ENCODE measurements at regions not wholly inside any gene's neighbourhood (a gene's known extent, or its start where the extent isn't known, plus 50 kb on each side); places are given as distances from the start of the nearest gene placed in this dataset.

DNA sequence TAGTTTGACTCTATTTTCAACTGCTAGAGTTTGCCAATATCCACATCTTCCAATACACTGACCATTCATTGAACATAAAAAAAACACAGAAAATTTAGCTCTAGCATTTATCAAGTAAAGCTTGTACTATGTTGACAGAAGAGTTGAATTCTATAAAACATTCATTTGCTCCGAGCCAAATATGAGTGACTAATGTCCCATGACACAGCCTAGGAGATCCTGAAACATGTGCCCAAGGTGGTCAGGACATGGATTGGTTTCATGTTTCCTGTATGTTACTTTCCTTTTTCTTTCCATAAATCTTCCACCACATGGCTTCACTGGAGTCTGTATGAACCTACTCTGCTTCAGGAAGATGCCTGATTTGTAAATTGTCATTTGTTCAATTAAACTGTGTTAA is 122.4 kb upstream of the PRDM9 start:
- in situ Hi-C loops (cut with MboI; ENCODE audit: low pct_unique_long_range_greater_than_20kb, low sequenced_read_pairs): no loop called here
- DNase-seq: no peak

DNA sequence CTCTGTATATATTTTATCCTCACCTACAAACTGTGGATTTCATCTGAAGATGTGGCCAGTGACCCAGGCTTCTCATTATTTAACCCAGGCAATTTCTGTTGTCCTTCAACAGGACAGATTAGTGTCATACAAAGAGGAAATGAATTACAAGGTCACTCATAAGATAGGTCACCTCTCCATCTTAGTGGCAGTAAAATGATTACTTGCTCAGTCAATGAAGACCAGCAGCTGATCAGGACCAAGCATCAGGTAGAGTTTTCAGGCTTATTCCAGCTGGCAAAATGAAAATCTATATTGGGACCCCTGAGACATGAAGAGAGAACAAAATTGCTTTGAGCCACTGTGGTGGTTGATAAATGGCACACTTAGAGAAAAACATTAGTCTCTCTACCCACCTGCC is 135.2 kb upstream of the PRDM9 start:
- DNase-seq: no peak
- in situ Hi-C loops (cut with MboI; ENCODE audit: low pct_unique_long_range_greater_than_20kb, low sequenced_read_pairs): no loop called here

DNA sequence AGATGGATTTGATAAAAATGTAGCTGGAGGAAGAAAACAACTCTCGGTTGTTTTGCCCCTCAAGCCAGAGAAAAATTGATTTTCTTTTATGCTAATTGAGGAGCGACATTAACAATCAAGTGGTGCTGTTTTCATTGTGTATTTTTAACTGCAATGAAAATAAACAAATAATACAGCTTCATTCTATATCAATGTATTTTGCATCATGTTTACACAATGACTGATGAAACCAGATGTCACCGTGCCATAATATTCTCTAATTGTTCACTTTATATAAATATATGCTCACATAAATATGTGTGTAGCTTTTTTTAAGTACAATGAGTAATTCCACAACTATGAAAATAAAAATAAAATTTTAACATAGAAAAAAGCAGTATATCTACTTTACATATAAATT is 139.0 kb upstream of the PRDM9 start:
- in situ Hi-C loops (cut with MboI; ENCODE audit: low pct_unique_long_range_greater_than_20kb, low sequenced_read_pairs): no loop called here
- no peak for DNase-seq

DNA sequence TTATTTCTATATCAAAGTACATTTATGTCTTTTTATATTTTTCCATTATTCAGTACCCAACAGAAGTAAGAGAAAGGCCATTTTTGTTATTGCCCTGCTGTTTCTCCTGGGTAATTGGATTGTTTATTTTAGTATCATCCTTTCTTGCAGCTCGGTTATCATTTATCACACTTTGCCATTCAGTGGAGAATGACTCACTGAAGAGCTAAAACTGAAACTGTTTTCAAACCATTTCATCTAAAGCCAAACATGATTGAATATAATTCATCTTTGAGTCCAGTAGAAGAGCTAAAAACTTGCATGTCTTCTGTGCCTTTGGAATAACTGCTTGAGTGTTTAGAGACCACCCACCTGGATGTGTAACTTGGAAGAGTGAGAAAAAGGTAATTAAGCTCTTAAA is 139.5 kb upstream of the PRDM9 start:
- in situ Hi-C loops (cut with MboI; ENCODE audit: low pct_unique_long_range_greater_than_20kb, low sequenced_read_pairs): no loop called here
- no peak for DNase-seq

DNA sequence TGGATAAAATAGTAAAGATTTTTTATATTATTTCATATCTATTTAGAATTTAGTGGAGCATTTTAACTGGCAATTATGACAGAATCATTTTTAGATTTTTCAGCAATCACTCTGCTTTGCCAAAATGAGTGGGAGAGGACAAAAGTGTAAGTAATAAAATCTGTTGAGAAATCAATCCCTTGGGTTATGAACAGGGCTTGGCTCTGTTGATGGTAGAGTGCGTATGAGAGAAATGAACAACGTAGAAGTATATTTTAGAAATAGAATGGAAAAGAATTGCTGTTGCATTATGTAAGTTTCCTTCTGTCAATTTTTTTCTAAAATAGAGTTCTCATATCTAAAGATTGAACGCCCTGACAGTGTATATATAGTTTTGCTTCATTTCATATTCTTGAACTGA is 154.1 kb upstream of the PRDM9 start:
- in situ Hi-C loops (cut with MboI; ENCODE audit: low pct_unique_long_range_greater_than_20kb, low sequenced_read_pairs): no loop called here
- no peak for DNase-seq

DNA sequence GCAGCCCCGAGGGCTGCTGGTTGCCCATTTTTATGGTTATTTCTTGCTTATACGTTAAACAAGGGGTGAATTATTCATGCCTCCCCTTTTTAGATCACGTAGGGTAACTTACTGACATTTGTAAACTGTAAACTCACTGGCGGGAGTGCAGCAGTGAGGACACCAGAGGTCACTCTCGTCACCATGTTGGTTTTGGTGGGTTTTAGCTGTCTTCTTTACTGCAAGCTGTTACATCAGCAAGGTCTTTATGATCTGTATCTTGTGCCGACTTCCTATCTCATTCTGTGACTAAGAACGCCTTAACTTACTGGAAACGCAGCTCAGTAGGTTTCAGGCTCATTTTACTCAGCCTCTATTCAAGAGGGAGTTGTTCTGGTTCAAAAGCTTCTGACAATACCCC is 155.0 kb upstream of the PRDM9 start:
- peak; percentile 7 for DNase-seq
- in situ Hi-C loops (cut with MboI; ENCODE audit: low pct_unique_long_range_greater_than_20kb, low sequenced_read_pairs): no loop called here

DNA sequence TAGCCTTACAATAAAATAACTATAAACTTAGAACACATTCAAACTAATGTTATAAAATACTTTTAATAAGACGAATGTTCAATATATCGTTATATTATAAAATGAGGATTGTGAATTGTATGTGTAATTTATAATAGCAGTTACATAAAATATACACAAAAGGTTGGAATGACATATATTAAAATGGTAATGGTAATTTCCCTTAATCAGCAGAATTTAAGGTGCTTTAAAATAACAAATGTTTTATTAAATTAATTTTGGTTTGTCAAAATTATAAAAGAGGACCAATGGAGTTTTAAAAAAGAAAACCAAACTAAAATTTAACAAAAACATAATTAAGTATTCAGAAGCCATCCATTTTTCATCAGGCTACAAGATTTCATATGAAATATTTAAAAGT is 164.3 kb upstream of the PRDM9 start:
- in situ Hi-C loops (cut with MboI; ENCODE audit: low pct_unique_long_range_greater_than_20kb, low sequenced_read_pairs): no loop called here
- no peak for DNase-seq

GRCh38 chr5:23332650-23333251 is 174.7 kb upstream of the PRDM9 start:
- in situ Hi-C loops (cut with MboI; ENCODE audit: low pct_unique_long_range_greater_than_20kb, low sequenced_read_pairs): no loop called here
- no peak for DNase-seq

DNA sequence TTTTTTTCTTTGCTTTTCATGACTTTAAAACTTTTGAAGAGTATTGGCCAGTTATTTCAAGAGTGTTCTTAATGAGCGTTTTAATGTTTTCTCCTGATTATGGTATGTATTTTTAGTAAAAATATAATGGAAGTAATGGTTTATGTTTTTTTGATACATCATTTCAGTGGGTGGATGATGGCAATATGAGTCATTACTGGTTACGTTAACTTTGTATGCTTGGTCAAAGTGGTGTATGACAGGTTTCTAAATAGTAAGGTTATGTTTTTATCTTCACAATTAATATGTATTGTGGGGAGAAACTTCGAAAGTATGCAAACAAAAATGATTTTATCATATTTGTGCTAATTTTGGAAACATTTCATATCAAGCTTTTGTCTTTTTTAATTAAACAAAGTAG is 176.7 kb upstream of the PRDM9 start:
- DNase-seq: no peak
- in situ Hi-C loops (cut with MboI; ENCODE audit: low pct_unique_long_range_greater_than_20kb, low sequenced_read_pairs): no loop called here

- no peak for DNase-seq
- in situ Hi-C loops (cut with MboI; ENCODE audit: low pct_unique_long_range_greater_than_20kb, low sequenced_read_pairs): no loop called here
These were observed 187.5 kb upstream of the PRDM9 start for GRCh38 chr5:23319901-23320300.

- in situ Hi-C loops (cut with MboI; ENCODE audit: low pct_unique_long_range_greater_than_20kb, low sequenced_read_pairs): no loop called here
- no peak for DNase-seq
These were observed 188.4 kb upstream of the PRDM9 start for GRCh38 chr5:23318960-23319359.

GRCh38 chr5:23318166-23318565 is 189.2 kb upstream of the PRDM9 start:
- in situ Hi-C loops (cut with MboI; ENCODE audit: low pct_unique_long_range_greater_than_20kb, low sequenced_read_pairs): no loop called here
- DNase-seq: no peak

GRCh38 chr5:23316060-23316591 is 191.3 kb upstream of the PRDM9 start:
- in situ Hi-C loops (cut with MboI; ENCODE audit: low pct_unique_long_range_greater_than_20kb, low sequenced_read_pairs): no loop called here
- DNase-seq: no peak

- in situ Hi-C loops (cut with MboI; ENCODE audit: low pct_unique_long_range_greater_than_20kb, low sequenced_read_pairs): no loop called here
- no peak for DNase-seq
These were observed 192.6 kb upstream of the PRDM9 start for GRCh38 chr5:23314827-23315226.

DNA sequence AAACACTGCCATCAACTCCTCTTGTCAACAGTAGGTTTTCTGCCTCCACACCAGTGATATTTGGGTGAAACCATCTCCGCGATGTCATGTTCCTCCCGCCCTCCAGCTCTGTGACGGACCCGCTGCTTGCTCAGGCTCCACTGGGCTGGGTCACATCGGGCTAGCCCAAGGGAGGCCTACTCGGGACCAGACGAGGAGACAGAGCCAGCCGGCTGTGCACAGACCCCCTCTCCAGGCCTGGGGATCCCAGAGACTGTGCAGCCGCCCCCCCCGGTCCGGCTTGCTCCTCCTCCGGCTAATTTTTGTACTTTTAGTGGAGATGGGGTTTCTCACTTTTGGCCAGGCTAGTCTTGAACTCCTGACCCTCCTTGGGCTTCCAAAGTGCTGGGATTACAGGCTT is 202.4 kb upstream of the PRDM9 start:
- in situ Hi-C loops (cut with MboI; ENCODE audit: low pct_unique_long_range_greater_than_20kb, low sequenced_read_pairs): no loop called here
- DNase-seq: no peak

DNA sequence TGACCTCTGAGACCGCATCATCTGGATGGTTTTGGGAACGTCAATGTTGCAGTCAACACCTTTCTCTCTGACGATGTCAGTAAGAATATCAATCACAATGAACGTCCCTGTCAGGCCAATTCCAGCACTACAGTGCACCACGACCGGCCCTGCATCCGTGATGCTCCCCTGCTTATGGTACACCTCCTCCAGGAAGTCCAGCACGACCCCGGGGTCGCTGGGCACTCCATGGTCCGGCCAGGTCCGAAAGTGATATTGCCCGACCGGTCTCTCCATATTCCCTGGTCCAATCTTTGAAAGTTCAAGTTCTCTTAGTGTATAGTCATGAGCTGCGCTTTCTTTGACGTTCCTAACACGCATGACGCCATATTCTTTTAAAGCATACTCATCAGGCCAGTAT is 203.6 kb upstream of the PRDM9 start:
- no peak for DNase-seq
- in situ Hi-C loops (cut with MboI; ENCODE audit: low pct_unique_long_range_greater_than_20kb, low sequenced_read_pairs): no loop called here

DNA sequence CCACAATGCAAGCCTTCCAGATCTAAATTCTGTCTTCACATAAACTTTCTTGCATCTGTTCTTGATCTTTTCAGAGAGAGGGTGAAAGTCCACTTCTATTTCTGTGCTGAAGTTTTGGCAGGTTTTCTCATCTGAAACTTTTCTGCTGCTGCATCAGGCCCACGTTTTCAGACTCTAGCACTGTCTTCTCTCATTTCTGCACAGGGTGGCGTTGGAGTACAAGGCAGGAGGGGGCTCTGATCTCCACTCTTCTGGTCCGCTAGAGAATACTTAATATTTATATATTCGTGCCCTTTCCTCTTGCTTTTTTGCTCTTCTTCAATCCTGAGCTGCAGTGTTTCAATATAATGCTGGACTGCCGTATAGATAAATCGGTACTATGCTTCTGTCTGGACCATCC is 204.0 kb upstream of the PRDM9 start:
- in situ Hi-C loops (cut with MboI; ENCODE audit: low pct_unique_long_range_greater_than_20kb, low sequenced_read_pairs): no loop called here
- DNase-seq: no peak

GRCh38 chr5:23302438-23302837 is 205.0 kb upstream of the PRDM9 start:
- in situ Hi-C loops (cut with MboI; ENCODE audit: low pct_unique_long_range_greater_than_20kb, low sequenced_read_pairs): no loop called here
- DNase-seq: peak; percentile 4

DNA sequence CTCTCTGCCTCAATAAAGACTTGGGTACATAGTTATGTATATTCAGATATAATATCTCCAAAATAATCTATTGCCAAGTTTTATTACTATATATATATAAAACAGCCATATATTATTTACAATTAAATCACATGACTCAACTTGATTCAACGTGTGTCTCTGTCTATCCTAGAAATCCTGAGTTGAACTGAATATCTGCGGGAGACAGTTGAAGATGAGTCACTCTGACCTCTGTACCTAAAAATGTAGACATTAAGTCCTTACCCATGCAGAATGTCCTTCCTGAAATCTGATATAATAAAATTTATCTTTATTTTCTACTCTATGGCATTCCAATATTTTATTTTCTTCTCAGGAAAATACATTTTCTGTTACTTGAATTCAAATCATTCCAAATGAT is 218.2 kb upstream of the PRDM9 start:
- in situ Hi-C loops (cut with MboI; ENCODE audit: low pct_unique_long_range_greater_than_20kb, low sequenced_read_pairs): no loop called here

GRCh38 chr5:23284656-23285055 is 222.8 kb upstream of the PRDM9 start:
- in situ Hi-C loops (cut with MboI; ENCODE audit: low pct_unique_long_range_greater_than_20kb, low sequenced_read_pairs): no loop called here

More for the DNA sequence above, 218.2 kb upstream of the PRDM9 start:
- DNase-seq: no peak

GRCh38 chr5:23274171-23274570 is 233.2 kb upstream of the PRDM9 start:
- in situ Hi-C loops (cut with MboI; ENCODE audit: low pct_unique_long_range_greater_than_20kb, low sequenced_read_pairs): no loop called here
- no peak for DNase-seq

More at GRCh38 chr5:23284656-23285055, 222.8 kb upstream of the PRDM9 start:
- DNase-seq: no peak

- in situ Hi-C loops (cut with MboI; ENCODE audit: low pct_unique_long_range_greater_than_20kb, low sequenced_read_pairs): no loop called here
- DNase-seq: no peak
These were observed 237.4 kb upstream of the PRDM9 start for GRCh38 chr5:23269981-23270380.
